Fibroblast of lung (primary cell): ENCODE measurements at regions not wholly inside any gene's neighbourhood (a gene's known extent, or its start where the extent isn't known, plus 50 kb on each side); places are given as distances from the start of the nearest gene placed in this dataset.

Source experiments
- DNase-seq, 2 donors: peaks; one replicate each; pipeline versions ENCODE4 v3.0.0 to v3.0.0-alpha.2; 2010; ENCODE audit warnings: low read depth in 2 of 2
- H2AFZ ChIP-seq: 2 replicates; pipeline ENCODE4 v1.5.1; 2012; ENCODE audit warnings: low read length, control low read depth, inconsistent platforms
- H3K27ac ChIP-seq: 2 replicates; pipeline ENCODE4 v1.5.1; 2011; ENCODE audit warnings: low read length, control low read depth; ENCODE audit not compliant: insufficient read depth
- H3K27me3 ChIP-seq: 2 replicates; pipeline ENCODE4 v1.5.1; 2011; ENCODE audit warnings: mild to moderate bottlenecking, low read length; ENCODE audit not compliant: control insufficient read depth, insufficient read depth
- H3K36me3 ChIP-seq: 2 replicates; pipeline ENCODE4 v1.5.1; 2011; ENCODE audit warnings: low read length; ENCODE audit not compliant: control insufficient read depth, insufficient read depth
- H3K4me1 ChIP-seq: 2 replicates; pipeline ENCODE4 v1.5.1; 2011; ENCODE audit warnings: low read length; ENCODE audit not compliant: control insufficient read depth, insufficient read depth; ENCODE audit errors: extremely low read depth
- H3K4me2 ChIP-seq: 2 replicates; pipeline ENCODE4 v1.5.1; 2011; ENCODE audit warnings: low read length, control low read depth; ENCODE audit not compliant: insufficient read depth; ENCODE audit errors: extremely low read depth
- H3K4me3 ChIP-seq, 4 experiments: fragments of 200-600 bp in 1 of 4; sonication (generic) in 1 of 4; replicated peaks in 1 of 4; 2 replicates each; pipeline ENCODE4 v1.5.1; 2011 to 2016; ENCODE audit warnings: low read length in 4 of 4, low read depth in 3 of 4, mild to moderate bottlenecking in 3 of 4, control low read depth in 2 of 4, inconsistent platforms in 1 of 4, mixed read lengths in 1 of 4; ENCODE audit not compliant: insufficient read depth in 1 of 4; ENCODE audit errors: control extremely low read depth in 1 of 4
- H3K79me2 ChIP-seq: 2 replicates; pipeline ENCODE4 v1.5.1; 2012; ENCODE audit warnings: mild to moderate bottlenecking, low read length, inconsistent platforms; ENCODE audit not compliant: control insufficient read depth, insufficient read depth
- H3K9ac ChIP-seq: 2 replicates; pipeline ENCODE4 v1.5.1; 2011; ENCODE audit warnings: mild to moderate bottlenecking, low read length, control low read depth; ENCODE audit not compliant: insufficient read depth
- H3K9me3 ChIP-seq: 2 replicates; pipeline ENCODE4 v1.5.1; 2012; ENCODE audit warnings: low read depth, low read length; ENCODE audit not compliant: control insufficient read depth, insufficient read depth
- H4K20me1 ChIP-seq: 2 replicates; pipeline ENCODE4 v1.5.1; 2011; ENCODE audit warnings: low read length; ENCODE audit not compliant: control insufficient read depth, insufficient read depth; ENCODE audit errors: extremely low read depth
- CTCF ChIP-seq, 2 donors: IDR thresholded peaks in 1 of 2; conservative IDR thresholded peaks in 1 of 2; 1 replicate in 1 of 2; 2 replicates in 1 of 2; pipeline ENCODE4 v1.5.1; 2011 to 2012; ENCODE audit warnings: low read length in 2 of 2, control low read depth in 1 of 2, inconsistent platforms in 1 of 2, low read depth in 1 of 2, mild to moderate bottlenecking in 1 of 2
- EZH2 ChIP-seq: IDR thresholded peaks from 2 replicates; pipeline ENCODE4 v1.5.1; 2012; ENCODE audit warnings: low read length, control low read depth, mild to moderate bottlenecking; ENCODE audit errors: missing control alignments

- H3K36me3 ChIP-seq = no peaks in the 10 kb centered on the region
- no peaks in the 10 kb centered on the region for H3K9me3 ChIP-seq
- no peak for DNase-seq
- no peaks in the 10 kb centered on the region for H4K20me1 ChIP-seq
- no peak overlapping the region for H3K9ac ChIP-seq
- no peak overlapping the region for H3K4me2 ChIP-seq
- H3K27me3 ChIP-seq = no peaks in the 10 kb centered on the region
- no peak overlapping the region for H3K4me3 ChIP-seq
- no peak overlapping the region for H3K27ac ChIP-seq
- no peaks in the 10 kb centered on the region for H3K79me2 ChIP-seq
- no peak overlapping the region for H2AFZ ChIP-seq
- TF ChIP-seq CTCF (conservative IDR thresholded peaks at IDR 0.05 in 1 of 2, IDR thresholded peaks at IDR 0.05 in 1 of 2; ENCODE audit: low read depth in 1 of 2, low read length in 2 of 2) (no peak), EZH2 (no peak)
- H3K4me1 ChIP-seq = peaks cover 2% of the 10 kb centered on the region
These were observed 203.5 kb upstream of the PLXNC1 start for GRCh38 chr12:93944911-93945310.

DNA sequence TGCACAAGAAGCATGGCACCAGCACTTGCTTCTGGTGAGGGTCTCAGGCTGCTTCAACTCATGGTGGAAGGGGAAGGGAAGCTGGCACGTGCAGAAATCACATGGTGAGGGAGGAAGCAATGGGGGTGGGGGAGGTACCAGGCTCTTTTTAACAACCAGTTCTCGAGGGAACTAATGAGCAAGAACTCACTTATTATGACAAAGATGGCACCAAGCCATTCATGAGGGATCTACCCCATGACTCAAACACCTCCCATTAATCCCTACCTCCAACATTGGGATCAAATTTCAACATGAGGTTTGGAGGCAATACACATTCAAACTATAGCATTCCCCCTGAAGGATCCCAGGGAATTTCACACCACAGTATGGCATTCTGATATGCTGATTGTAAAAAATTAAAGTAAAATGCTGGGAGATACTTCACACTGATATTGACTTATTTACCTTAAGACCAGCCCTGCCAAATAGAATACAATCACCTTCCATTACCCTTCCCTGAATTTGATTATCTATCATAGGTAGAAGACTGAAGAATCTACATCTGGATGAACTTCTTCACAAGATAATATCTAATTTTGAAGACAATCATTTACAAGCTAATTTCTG is 201.7 kb upstream of the PLXNC1 start:
- H4K20me1 ChIP-seq = no peaks in the 10 kb centered on the region
- H3K4me1 ChIP-seq = peaks cover 2% of the 10 kb centered on the region
- H2AFZ ChIP-seq = no peak overlapping the region
- no peak overlapping the region for H3K4me2 ChIP-seq
- no peaks in the 10 kb centered on the region for H3K79me2 ChIP-seq
- H3K9me3 ChIP-seq = no peaks in the 10 kb centered on the region
- DNase-seq = peak; percentile 28 to 68
- no peak overlapping the region for H3K27ac ChIP-seq
- no peak overlapping the region for H3K9ac ChIP-seq
- no peaks in the 10 kb centered on the region for H3K27me3 ChIP-seq
- H3K36me3 ChIP-seq = no peaks in the 10 kb centered on the region
- no peak for TF ChIP-seq CTCF (conservative IDR thresholded peaks at IDR 0.05 in 1 of 2, IDR thresholded peaks at IDR 0.05 in 1 of 2; ENCODE audit: low read depth in 1 of 2, low read length in 2 of 2)
- TF ChIP-seq EZH2 = no peak
- H3K4me3 ChIP-seq = no peak overlapping the region

- Histone ChIP-seq H3K9me3 (no peaks in the 10 kb centered on the region), H3K4me2 (no peak overlapping the region), H3K9ac (no peak overlapping the region), H2AFZ (no peak overlapping the region), H3K4me3 (no peak overlapping the region), H3K4me1 (peaks cover 2% of the 10 kb centered on the region), H3K79me2 (no peaks in the 10 kb centered on the region), H3K27me3 (no peaks in the 10 kb centered on the region), H3K36me3 (no peaks in the 10 kb centered on the region), H3K27ac (no peak overlapping the region), H4K20me1 (no peaks in the 10 kb centered on the region)
- TF ChIP-seq EZH2 (no peak), CTCF (conservative IDR thresholded peaks at IDR 0.05 in 1 of 2, IDR thresholded peaks at IDR 0.05 in 1 of 2; ENCODE audit: low read depth in 1 of 2, low read length in 2 of 2) (no peak)
- DNase-seq = no peak
These were observed 200.9 kb upstream of the PLXNC1 start for GRCh38 chr12:93947486-93947885.
